HCT116 (cell line): ENCODE measurements at regions not wholly inside any gene's neighbourhood (a gene's known extent, or its start where the extent isn't known, plus 50 kb on each side); places are given as distances from the start of the nearest gene placed in this dataset.

Source experiments
- ATAC-seq: fragments of 200-7000 bp; cut with Tn5 transposase; 2 replicates; pipeline ENCODE4 v1.9.1; 2020; ENCODE audit warnings: mild to moderate bottlenecking, moderate library complexity
- BruUV-seq: library from RNA; stranded (reverse); fragments of 400-500 nt; replicated peaks from 2 replicates; lab custom pipeline; 2021; lab: Mats Ljungman, UMichigan
- CTCF ChIA-PET: fragments of 300-600 bp; sonication (Branson Sonifier 250); formaldehyde crosslinking; loops from one replicate; lab custom pipeline; 2021; ENCODE audit warnings: antibody characterized with exemption; lab: Charles Lee
- POLR2A ChIA-PET: fragments of 300-600, 350-600 bp; sonication (Branson Sonifier 250); formaldehyde crosslinking; loops from one replicate; lab custom pipeline; 2021; ENCODE audit warnings: antibody characterized with exemption; lab: Charles Lee
- RAD21 ChIA-PET, 2 experiments: fragments of 300-600 bp; sonication (Branson Sonifier 250); formaldehyde crosslinking; loops; one replicate each; lab custom pipeline; 2023; ENCODE audit warnings: low total read pairs in 2 of 2; ENCODE audit not compliant: uncharacterized antibody in 2 of 2, unreplicated experiment in 2 of 2, low non-redundant PET in 1 of 2; lab: Charles Lee
- DNase-seq: peaks from one replicate; pipeline ENCODE4 v3.0.0-alpha.2; 2010; ENCODE audit warnings: low read depth, low spot score
- H2AFZ ChIP-seq: fragments of 200-600 bp; shearing (Covaris generic), sonication (generic); 2 replicates; pipeline ENCODE4 v1.6.1; 2017; ENCODE audit warnings: low read depth, mixed run types, mixed read lengths, antibody characterized with exemption, low read length; ENCODE audit not compliant: poor library complexity, severe bottlenecking
- H3K27ac ChIP-seq: 2 replicates; pipeline ENCODE4 v1.5.1; 2012; ENCODE audit warnings: low read depth, low read length
- H3K27me3 ChIP-seq: fragments of 200-600 bp; sonication (generic); 2 replicates; pipeline ENCODE4 v1.6.1; 2016; ENCODE audit warnings: mixed run types, low read length, mixed read lengths; ENCODE audit not compliant: insufficient read depth
- H3K36me3 ChIP-seq, 2 experiments: fragments of 200-500 bp in 1 of 2; fragments of 200-600 bp in 1 of 2; sonication (Bioruptor generic) in 1 of 2; sonication (generic) in 1 of 2; 2 replicates each; pipeline versions ENCODE4 v1.5.1 to v1.6.1; 2014 to 2016; ENCODE audit warnings: low read length in 2 of 2, inconsistent platforms in 1 of 2, mixed read lengths in 1 of 2, mixed run types in 1 of 2; ENCODE audit not compliant: insufficient read depth in 2 of 2, control insufficient read depth in 1 of 2
- H3K4me1 ChIP-seq, 2 experiments: fragments of 200-600 bp in 1 of 2; sonication (generic) in 1 of 2; 2 replicates each; pipeline versions ENCODE4 v1.5.1 to v1.6.1; 2012 to 2017; ENCODE audit warnings: low read length in 2 of 2, inconsistent platforms in 1 of 2, mild to moderate bottlenecking in 1 of 2, mixed read lengths in 1 of 2, mixed run types in 1 of 2, moderate library complexity in 1 of 2; ENCODE audit not compliant: insufficient read depth in 2 of 2, control insufficient read depth in 1 of 2
- H3K4me2 ChIP-seq: fragments of 200-600 bp; sonication (generic); 2 replicates; pipeline ENCODE4 v1.6.1; 2017; ENCODE audit warnings: mixed run types, low read length, mixed read lengths
- H3K4me3 ChIP-seq, 2 experiments: fragments of 200-600 bp in 1 of 2; sonication (generic) in 1 of 2; replicated peaks in 1 of 2; 2 replicates each; pipeline ENCODE4 v1.5.1; 2011 to 2016; ENCODE audit warnings: low read length in 2 of 2, control low read depth in 1 of 2, low read depth in 1 of 2, mild to moderate bottlenecking in 1 of 2, mixed read lengths in 1 of 2, mixed run types in 1 of 2
- H3K79me2 ChIP-seq: fragments of 200-600 bp; sonication (generic); 2 replicates; pipeline ENCODE4 v1.6.1; 2017; ENCODE audit warnings: mild to moderate bottlenecking, mixed run types, low read length, moderate library complexity, mixed read lengths; ENCODE audit not compliant: insufficient read depth
- H3K9ac ChIP-seq: fragments of 200-600 bp; sonication (generic); 2 replicates; pipeline ENCODE4 v1.6.1; 2016; ENCODE audit warnings: low read length, mixed read lengths
- H3K9me2 ChIP-seq: fragments of 200-600 bp; sonication (generic), shearing (Covaris generic); 2 replicates; pipeline ENCODE4 v1.6.1; 2017; ENCODE audit warnings: mixed run types, mild to moderate bottlenecking, moderate library complexity; ENCODE audit not compliant: insufficient read depth
- H3K9me3 ChIP-seq, 2 experiments: fragments of 200-500 bp in 1 of 2; fragments of 200-600 bp in 1 of 2; sonication (Bioruptor generic) in 1 of 2; sonication (generic) in 1 of 2; 2 replicates each; pipeline ENCODE4 v1.6.1; 2014 to 2017; ENCODE audit warnings: low read length in 2 of 2, mixed read lengths in 2 of 2, inconsistent platforms in 1 of 2, low read depth in 1 of 2, mild to moderate bottlenecking in 1 of 2, mixed run types in 1 of 2, moderate library complexity in 1 of 2; ENCODE audit not compliant: control insufficient read depth in 1 of 2, insufficient read depth in 1 of 2
- H4K20me1 ChIP-seq: fragments of 200-600 bp; sonication (generic), shearing (Covaris generic); 2 replicates; pipeline ENCODE4 v1.6.1; 2017; ENCODE audit warnings: mixed run types, mild to moderate bottlenecking, moderate library complexity; ENCODE audit not compliant: insufficient read depth
- CBX3 ChIP-seq: IDR thresholded peaks from 2 replicates; pipeline ENCODE4 v1.6.1; 2012; ENCODE audit warnings: low read depth
- CTCF ChIP-seq, 3 experiments: fragments of 200-600 bp in 1 of 3; sonication (generic) in 1 of 3; IDR thresholded peaks in 2 of 3; conservative IDR thresholded peaks in 1 of 3; 2 replicates each; pipeline ENCODE4 v1.5.1; 2012 to 2017; ENCODE audit warnings: low read depth in 2 of 3, low read length in 2 of 3, antibody characterized with exemption in 1 of 3, borderline replicate concordance in 1 of 3, control low read depth in 1 of 3, mild to moderate bottlenecking in 1 of 3, mixed read lengths in 1 of 3, mixed run types in 1 of 3, moderate library complexity in 1 of 3; ENCODE audit not compliant: insufficient read depth in 1 of 3
- EGR1 ChIP-seq: IDR thresholded peaks from 2 replicates; pipeline ENCODE4 v1.6.1; 2012; ENCODE audit warnings: low read depth
- EZH2 ChIP-seq: fragments of 200-600 bp; sonication (generic); IDR thresholded peaks from 2 replicates; pipeline ENCODE4 v1.6.1; 2017; ENCODE audit warnings: antibody characterized with exemption, mixed run types
- FOSL1 ChIP-seq: IDR thresholded peaks from 2 replicates; pipeline ENCODE4 v1.6.1; 2012; ENCODE audit warnings: low read depth
- JUND ChIP-seq: IDR thresholded peaks from 2 replicates; pipeline ENCODE4 v1.6.1; 2012
- MAX ChIP-seq: IDR thresholded peaks from 2 replicates; pipeline ENCODE4 v1.6.1; 2012
- POLR2A ChIP-seq: IDR thresholded peaks from 2 replicates; pipeline ENCODE4 v1.7.0; 2011; ENCODE audit warnings: borderline replicate concordance; ENCODE audit not compliant: insufficient read depth, insufficient read length; ENCODE audit errors: extremely low read depth
- POLR2AphosphoS5 ChIP-seq: IDR thresholded peaks from 2 replicates; pipeline ENCODE4 v1.6.1; 2011; ENCODE audit warnings: mild to moderate bottlenecking, low read depth, low read length, moderate library complexity
- RAD21 ChIP-seq: IDR thresholded peaks from 2 replicates; pipeline ENCODE4 v1.6.1; 2012; ENCODE audit warnings: low read depth, mild to moderate bottlenecking
- SIN3A ChIP-seq: IDR thresholded peaks from 2 replicates; pipeline ENCODE4 v1.6.1; 2012; ENCODE audit warnings: low read depth
- SP1 ChIP-seq: IDR thresholded peaks from 2 replicates; pipeline ENCODE4 v1.6.1; 2012; ENCODE audit warnings: low read depth
- TCF7L2 ChIP-seq: IDR thresholded peaks from 2 replicates; pipeline ENCODE4 v1.7.0; 2011; ENCODE audit warnings: borderline replicate concordance, inconsistent platforms; ENCODE audit not compliant: insufficient read depth, insufficient read length; ENCODE audit errors: extremely low read depth
- ZBTB33 ChIP-seq: IDR thresholded peaks from 2 replicates; pipeline ENCODE4 v1.6.1; 2011; ENCODE audit warnings: mild to moderate bottlenecking, low read length, moderate library complexity; ENCODE audit not compliant: insufficient replicate concordance; ENCODE audit errors: extremely low read depth
- ZFX ChIP-seq: fragments of 450-650 bp; IDR thresholded peaks from 2 replicates; pipeline ENCODE4 v1.6.1; 2017
- ZNF274 ChIP-seq: fragments of 200-500 bp; sonication (Bioruptor generic); IDR thresholded peaks from 2 replicates; pipeline ENCODE4 v1.6.1; 2014; ENCODE audit warnings: mild to moderate bottlenecking, low read depth, low read length, inconsistent platforms
- intact Hi-C: fragments of 100-400 bp; cut with micrococcal nuclease; formaldehyde crosslinking; loops from 2 replicates; pipeline ENCODE4 v1.10.0; 2022

GRCh38 chr5:142403583-142403982 lies 78.8 kb upstream of the SPRY4 start (continued):
- no peak for TF ChIP-seq TCF7L2
- no peak for TF ChIP-seq ZFX
- TF ChIP-seq ZNF274 = no peak
- no peak for TF ChIP-seq FOSL1
- peak; percentile 64; the same call in 1 of the 2 replicates for TF ChIP-seq SP1
- no peak; the same call in 1 of the 2 replicates for TF ChIP-seq CBX3
- TF ChIP-seq SIN3A = no peak
- TF ChIP-seq POLR2A = no peak
- no peak for TF ChIP-seq EGR1
- peak; percentile 15; the same call in 1 of the 2 replicates for TF ChIP-seq POLR2AphosphoS5
- peak; percentile 23 for TF ChIP-seq RAD21
- no peak for TF ChIP-seq EZH2
- peak; percentile 36; the same call in 1 of the 2 replicates for TF ChIP-seq MAX

GRCh38 chr5:142402752-142403318 lies 78.0 kb upstream of the SPRY4 start:
- no peaks in the 10 kb centered on the region for H3K9me3 ChIP-seq
- no peaks in the 10 kb centered on the region for H3K36me3 ChIP-seq
- no peaks in the 10 kb centered on the region for H3K27me3 ChIP-seq
- peak overlapping the region; percentile 40 for H3K4me2 ChIP-seq
- no peak overlapping the region for H2AFZ ChIP-seq
- ChIA-PET CTCF (no interaction called here), POLR2A (no interaction called here), RAD21 (no interaction called here)
- H3K4me3 ChIP-seq = no peak overlapping the region
- TF ChIP-seq SP1 (no peak), CTCF (IDR thresholded peaks at IDR 0.05 in 2 of 3, conservative IDR thresholded peaks at IDR 0.05 in 1 of 3; ENCODE audit: borderline replicate concordance in 1 of 3, insufficient read depth in 1 of 3, low read depth in 2 of 3, low read length in 2 of 3) (no peak), ZFX (no peak), ZBTB33 (no peak), JUND (no peak)
- no peaks in the 10 kb centered on the region for H3K9me2 ChIP-seq
- DNase-seq (no peak), ATAC-seq (no peak)
- BruUV-seq = no TSS peak
- H4K20me1 ChIP-seq = no peaks in the 10 kb centered on the region
- peaks cover 21 to 26% of the 10 kb centered on the region in 2 experiments for H3K4me1 ChIP-seq
- no peak overlapping the region for H3K9ac ChIP-seq
- no peaks in the 10 kb centered on the region for H3K79me2 ChIP-seq
- intact Hi-C loops = no loop called here
- no peak overlapping the region for H3K27ac ChIP-seq
